Neuronal stem cell (in vitro differentiated cells): ENCODE measurements at regions not wholly inside any gene's neighbourhood (a gene's known extent, or its start where the extent isn't known, plus 50 kb on each side); places are given as distances from the start of the nearest gene placed in this dataset.
A peak's percentile ranks its signal among the peaks of the same experiment; 100 is the strongest.

Experiments used
- DNase-seq: peaks from one replicate; pipeline ENCODE4 v3.0.0-alpha.2; 2013; ENCODE audit warnings: low spot score
- H2AFZ ChIP-seq: one replicate; pipeline ENCODE4 v1.6.1; 2013; ENCODE audit warnings: mild to moderate bottlenecking, low read length, inconsistent platforms
- H2AK5ac ChIP-seq: 2 replicates; pipeline ENCODE4 v1.6.1; 2013; ENCODE audit warnings: low read depth, mild to moderate bottlenecking, inconsistent platforms, low read length, moderate library complexity, mixed read lengths
- H2BK120ac ChIP-seq: 2 replicates; pipeline ENCODE4 v1.6.1; 2013; ENCODE audit warnings: low read depth, mild to moderate bottlenecking, inconsistent platforms, low read length, moderate library complexity, mixed read lengths
- H2BK12ac ChIP-seq: one replicate; pipeline ENCODE4 v1.6.1; 2013; ENCODE audit warnings: low read length, inconsistent platforms
- H2BK15ac ChIP-seq: 2 replicates; pipeline ENCODE4 v1.6.1; 2013; ENCODE audit warnings: mild to moderate bottlenecking, low read length, inconsistent platforms, mixed read lengths
- H2BK5ac ChIP-seq: one replicate; pipeline ENCODE4 v1.6.1; 2013; ENCODE audit warnings: inconsistent platforms, mild to moderate bottlenecking, low read length, moderate library complexity
- H3K14ac ChIP-seq: one replicate; pipeline ENCODE4 v1.6.1; 2013; ENCODE audit warnings: low read length, inconsistent platforms
- H3K18ac ChIP-seq: 2 replicates; pipeline ENCODE4 v1.6.1; 2013; ENCODE audit warnings: low read length, inconsistent platforms
- H3K23ac ChIP-seq: 2 replicates; pipeline ENCODE4 v1.6.1; 2013; ENCODE audit warnings: low read depth, mild to moderate bottlenecking, mixed read lengths, low read length, inconsistent platforms; ENCODE audit not compliant: poor library complexity
- H3K27ac ChIP-seq: replicated peaks from 3 replicates; pipeline ENCODE4 v1.5.1; 2013; ENCODE audit warnings: low read length, inconsistent platforms
- H3K27me3 ChIP-seq, 3 experiments: 2 replicates each; pipeline ENCODE4 v1.6.1; 2013; ENCODE audit warnings: low read length in 3 of 3, mild to moderate bottlenecking in 2 of 3, inconsistent platforms in 1 of 3, low read depth in 1 of 3, mixed read lengths in 1 of 3, moderate library complexity in 1 of 3; ENCODE audit not compliant: control insufficient read depth in 3 of 3, insufficient read depth in 3 of 3
- H3K36me3 ChIP-seq, 2 donors: replicated peaks in 1 of 2; 2 replicates each; pipeline ENCODE4 v1.6.1; 2013; ENCODE audit warnings: low read length in 2 of 2; ENCODE audit not compliant: control insufficient read depth in 2 of 2, insufficient read depth in 2 of 2
- H3K4ac ChIP-seq: 2 replicates; pipeline ENCODE4 v1.6.1; 2013; ENCODE audit warnings: inconsistent platforms, mild to moderate bottlenecking, low read length, moderate library complexity
- H3K4me1 ChIP-seq, 2 donors: 1 replicate in 1 of 2; 2 replicates in 1 of 2; pipeline ENCODE4 v1.6.1; 2013; ENCODE audit warnings: low read length in 2 of 2, low read depth in 1 of 2; ENCODE audit not compliant: control insufficient read depth in 2 of 2, insufficient read depth in 1 of 2
- H3K4me2 ChIP-seq: one replicate; pipeline ENCODE4 v1.6.1; 2013; ENCODE audit warnings: mild to moderate bottlenecking, low read length, inconsistent platforms; ENCODE audit not compliant: insufficient read depth, poor library complexity, severe bottlenecking
- H3K4me3 ChIP-seq, 2 donors: 2 replicates each; pipeline ENCODE4 v1.5.1; 2013; ENCODE audit warnings: low read length in 2 of 2, mild to moderate bottlenecking in 2 of 2, inconsistent platforms in 1 of 2, moderate library complexity in 1 of 2
- H3K79me1 ChIP-seq: one replicate; pipeline ENCODE4 v1.6.1; 2013; ENCODE audit warnings: low read depth, mild to moderate bottlenecking, inconsistent platforms, low read length, moderate library complexity
- H3K9ac ChIP-seq: one replicate; pipeline ENCODE4 v1.6.1; 2013; ENCODE audit warnings: mild to moderate bottlenecking, low read depth, low read length, inconsistent platforms; ENCODE audit not compliant: poor library complexity
- H3K9me3 ChIP-seq, 2 donors: replicated peaks in 1 of 2; 2 replicates each; pipeline versions ENCODE3 to v1.6.1; 2013; ENCODE audit warnings: low read length in 2 of 2, mild to moderate bottlenecking in 2 of 2, inconsistent platforms in 1 of 2, low read depth in 1 of 2, mixed read lengths in 1 of 2, moderate library complexity in 1 of 2; ENCODE audit not compliant: control insufficient read depth in 2 of 2, insufficient read depth in 1 of 2
- H4K8ac ChIP-seq: one replicate; pipeline ENCODE4 v1.6.1; 2013; ENCODE audit warnings: low read depth, mild to moderate bottlenecking, inconsistent platforms, low read length, moderate library complexity
- H4K91ac ChIP-seq: one replicate; pipeline ENCODE4 v1.6.1; 2013; ENCODE audit warnings: low read length, low read depth, mild to moderate bottlenecking, inconsistent platforms; ENCODE audit not compliant: poor library complexity
- WGBS, 2 donors: extraction: QIAGEN DNeasy Blood & Tissue Kit; methylation state at CpG; one replicate each; pipeline ENCODE4 v1.1.7; 2013; ENCODE audit warnings: missing lambda C conversion rate in 2 of 2, mixed read lengths in 1 of 2; ENCODE audit not compliant: insufficient read length in 2 of 2, insufficient replicate concordance in 1 of 2; ENCODE audit errors: extremely low coverage in 2 of 2; 5-methylcytosine and 5-hydroxymethylcytosine counted together

GRCh38 chr4:57426779-57427395 is 316.7 kb upstream of the IGFBP7 start:
- H3K9ac ChIP-seq = no peak overlapping the region
- no peak overlapping the region for H4K91ac ChIP-seq
- H3K27me3 ChIP-seq = no peaks in the 10 kb centered on the region
- no peak overlapping the region for H3K27ac ChIP-seq
- H2BK15ac ChIP-seq = no peak overlapping the region
- no peak overlapping the region for H4K8ac ChIP-seq
- no peak overlapping the region for H2BK120ac ChIP-seq
- no peak overlapping the region for H3K14ac ChIP-seq
- H2BK12ac ChIP-seq = no peak overlapping the region
- H3K79me1 ChIP-seq = no peaks in the 10 kb centered on the region
- WGBS, 2 donors = no CpG with 5 or more reads among the region's 11 CpGs
- no peak overlapping the region for H3K23ac ChIP-seq
- H3K18ac ChIP-seq = no peak overlapping the region
- no peak overlapping the region for H3K4me2 ChIP-seq
- peak; percentile 67 for DNase-seq
- no peaks in the 10 kb centered on the region for H3K9me3 ChIP-seq
- H2AK5ac ChIP-seq = no peak overlapping the region
- no peak overlapping the region for H3K4me3 ChIP-seq
- H2AFZ ChIP-seq = no peak overlapping the region
- H3K4ac ChIP-seq = no peak overlapping the region
- no peak overlapping the region for H2BK5ac ChIP-seq
- no peaks in the 10 kb centered on the region for H3K36me3 ChIP-seq
- no peaks in the 10 kb centered on the region for H3K4me1 ChIP-seq

- Histone ChIP-seq H2BK5ac (no peak overlapping the region), H2BK12ac (no peak overlapping the region)
- no CpG with 5 or more reads among the region's 1 CpG for WGBS, 2 donors
Measured at GRCh38 chr4:57425610-57426009, 315.4 kb upstream of the IGFBP7 start.

GRCh38 chr4:57424232-57424897 is 314.2 kb upstream of the IGFBP7 start:
- Histone ChIP-seq H2BK5ac (no peak overlapping the region), H3K14ac (no peak overlapping the region), H4K91ac (no peak overlapping the region), H4K8ac (no peak overlapping the region), H3K18ac (no peak overlapping the region), H3K36me3 (no peaks in the 10 kb centered on the region), H3K4me2 (no peak overlapping the region), H2AK5ac (no peak overlapping the region), H2BK12ac (no peak overlapping the region), H3K4me3 (no peak overlapping the region), H2BK120ac (no peak overlapping the region), H3K27me3 (no peaks in the 10 kb centered on the region), H3K4ac (no peak overlapping the region), H3K79me1 (no peaks in the 10 kb centered on the region), H3K23ac (no peak overlapping the region), H3K4me1 (no peaks in the 10 kb centered on the region), H2BK15ac (no peak overlapping the region), H3K27ac (no peak overlapping the region), H3K9me3 (no peaks in the 10 kb centered on the region), H2AFZ (no peak overlapping the region), H3K9ac (no peak overlapping the region)
- DNase-seq = no peak
- WGBS, 2 donors = no CpG with 5 or more reads among the region's 6 CpGs

More at GRCh38 chr4:57425610-57426009, 315.4 kb upstream of the IGFBP7 start:
- no peak overlapping the region for H3K27ac ChIP-seq
- no peak overlapping the region for H2BK15ac ChIP-seq
- no peaks in the 10 kb centered on the region for H3K79me1 ChIP-seq
- H4K8ac ChIP-seq = no peak overlapping the region
- no peaks in the 10 kb centered on the region for H3K36me3 ChIP-seq
- DNase-seq = no peak
- no peak overlapping the region for H3K4me3 ChIP-seq
- H3K23ac ChIP-seq = no peak overlapping the region
- no peak overlapping the region for H3K14ac ChIP-seq
- H3K4ac ChIP-seq = no peak overlapping the region
- no peaks in the 10 kb centered on the region for H3K4me1 ChIP-seq
- H2AK5ac ChIP-seq = no peak overlapping the region
- H3K27me3 ChIP-seq = no peaks in the 10 kb centered on the region
- no peaks in the 10 kb centered on the region for H3K9me3 ChIP-seq
- no peak overlapping the region for H2AFZ ChIP-seq
- no peak overlapping the region for H3K4me2 ChIP-seq
- H3K18ac ChIP-seq = no peak overlapping the region
- H4K91ac ChIP-seq = no peak overlapping the region
- H2BK120ac ChIP-seq = no peak overlapping the region
- H3K9ac ChIP-seq = no peak overlapping the region

GRCh38 chr4:57418133-57418532 is 307.9 kb upstream of the IGFBP7 start:
- Histone ChIP-seq H3K4me1 (peaks cover 0 to 7% of the 10 kb centered on the region in 2 donors), H2AK5ac (no peak overlapping the region), H2BK12ac (no peak overlapping the region), H3K27ac (no peak overlapping the region), H3K4me2 (no peak overlapping the region), H4K91ac (no peak overlapping the region), H2AFZ (no peak overlapping the region), H2BK5ac (no peak overlapping the region), H3K79me1 (no peaks in the 10 kb centered on the region), H3K9ac (no peak overlapping the region), H3K9me3 (no peaks in the 10 kb centered on the region), H4K8ac (no peak overlapping the region), H3K14ac (no peak overlapping the region), H3K27me3 (no peaks in the 10 kb centered on the region), H2BK120ac (no peak overlapping the region), H3K18ac (no peak overlapping the region), H3K4me3 (no peak overlapping the region), H2BK15ac (no peak overlapping the region), H3K36me3 (no peaks in the 10 kb centered on the region), H3K4ac (no peak overlapping the region), H3K23ac (no peak overlapping the region)
- no CpG with 5 or more reads among the region's 1 CpG for WGBS, 2 donors
- DNase-seq = no peak
